Esophagus squamous epithelium (tissue), 5 donors: ENCODE measurements at regions not wholly inside any gene's neighbourhood (a gene's known extent, or its start where the extent isn't known, plus 50 kb on each side); places are given as distances from the start of the nearest gene placed in this dataset.

ENCODE experiments used
- DNase-seq: peaks from one replicate; lab custom pipeline; 2025; lab: John Stamatoyannopoulos, UW
- H3K27ac ChIP-seq, 4 donors: fragments of 200-600 bp; sonication (generic); one replicate each; pipeline ENCODE4 v1.5.1; 2016 to 2019; ENCODE audit warnings: mild to moderate bottlenecking in 1 of 4
- H3K27me3 ChIP-seq, 4 donors: fragments of 200-600 bp; sonication (generic); 1 replicate in 3 of 4; 2 replicates in 1 of 4; pipeline versions ENCODE4 v1.5.1 to v1.6.0; 2017 to 2021; ENCODE audit warnings: antibody characterized with exemption in 1 of 4
- H3K36me3 ChIP-seq, 3 donors: fragments of 200-600 bp; sonication (generic); one replicate each; pipeline ENCODE4 v1.5.1; 2016 to 2019
- H3K4me1 ChIP-seq, 3 donors: fragments of 200-600 bp; sonication (generic); one replicate each; pipeline ENCODE4 v1.5.1; 2017 to 2019
- H3K4me3 ChIP-seq, 4 donors: fragments of 200-600 bp; sonication (generic); 1 replicate in 3 of 4; 2 replicates in 1 of 4; pipeline ENCODE4 v1.5.1; 2016 to 2019; ENCODE audit warnings: mild to moderate bottlenecking in 2 of 4, moderate library complexity in 1 of 4
- H3K9me3 ChIP-seq, 3 donors: fragments of 200-600 bp; sonication (generic); one replicate each; pipeline ENCODE4 v1.5.1; 2016 to 2019
- POLR2A ChIP-seq, 4 donors: fragments of 450-650 bp; IDR thresholded peaks; one replicate each; pipeline ENCODE4 v1.6.1; 2017; ENCODE audit warnings: antibody characterized with exemption in 4 of 4, mild to moderate bottlenecking in 4 of 4, moderate library complexity in 3 of 4
- WGBS, 2 donors: methylation state at CpG; one replicate each; pipeline ENCODE4 v1.1.5; 2018; 5-methylcytosine and 5-hydroxymethylcytosine counted together
- intact Hi-C: fragments of 100-400 bp; cut with DNase I; formaldehyde crosslinking; loops from one replicate; pipeline ENCODE4 v1.15.0; 2022
- TF ChIP-seq, protein P1 (sequence below), 6 experiments: fragments of 450-650 bp in 4 of 6; fragments of 200-600 bp in 2 of 6; sonication (generic) in 2 of 6; IDR thresholded peaks; one replicate each; pipeline ENCODE4 v1.5.1; 2016 to 2019; ENCODE audit warnings: antibody characterized with exemption in 6 of 6, mild to moderate bottlenecking in 4 of 6, moderate library complexity in 4 of 6
- donor health status: DM: yes; HTN: yes; CAD: no.

DNA sequence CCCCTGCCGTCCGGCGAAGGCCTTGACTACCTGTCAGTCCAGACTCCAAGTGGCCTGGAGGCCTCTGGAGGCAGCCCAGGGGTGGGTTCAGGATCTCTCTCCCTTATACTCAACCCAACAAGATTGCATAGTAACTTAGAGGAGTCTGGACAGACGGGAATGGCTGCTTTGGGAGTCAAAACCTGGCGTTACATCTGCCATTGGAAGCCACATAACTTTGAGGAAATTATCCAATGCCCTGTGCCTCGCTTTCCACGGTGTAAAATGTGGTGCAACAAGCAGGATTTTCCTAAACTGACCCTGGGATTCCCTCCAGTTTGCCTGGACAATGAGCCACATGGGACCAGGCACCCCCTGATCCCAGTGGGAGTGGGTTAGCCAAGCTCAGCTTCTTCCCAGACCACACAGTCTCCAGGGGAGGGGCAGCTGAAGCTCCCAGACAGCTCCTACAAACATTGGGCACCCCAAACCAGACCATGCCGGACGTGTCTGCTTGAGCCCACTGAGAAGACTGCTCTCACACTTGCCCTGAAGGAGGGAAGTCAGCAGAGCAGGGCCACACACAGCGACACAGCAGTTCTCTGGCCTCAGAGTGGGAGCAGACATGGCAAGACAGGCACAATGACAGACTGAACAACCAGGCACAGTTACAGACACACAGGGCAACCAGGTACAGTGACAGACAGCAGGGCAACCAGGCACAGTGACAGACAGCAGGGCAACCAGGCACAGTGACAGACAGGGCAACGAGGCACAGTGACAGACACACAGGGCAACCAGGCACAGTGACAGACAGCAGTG is 65.6 kb upstream of the RAB6C start:
- peaks cover 0 to 2% (median 0%) of the 10 kb centered on the region in 4 donors for H3K27me3 ChIP-seq
- TF ChIP-seq, protein P1, sequence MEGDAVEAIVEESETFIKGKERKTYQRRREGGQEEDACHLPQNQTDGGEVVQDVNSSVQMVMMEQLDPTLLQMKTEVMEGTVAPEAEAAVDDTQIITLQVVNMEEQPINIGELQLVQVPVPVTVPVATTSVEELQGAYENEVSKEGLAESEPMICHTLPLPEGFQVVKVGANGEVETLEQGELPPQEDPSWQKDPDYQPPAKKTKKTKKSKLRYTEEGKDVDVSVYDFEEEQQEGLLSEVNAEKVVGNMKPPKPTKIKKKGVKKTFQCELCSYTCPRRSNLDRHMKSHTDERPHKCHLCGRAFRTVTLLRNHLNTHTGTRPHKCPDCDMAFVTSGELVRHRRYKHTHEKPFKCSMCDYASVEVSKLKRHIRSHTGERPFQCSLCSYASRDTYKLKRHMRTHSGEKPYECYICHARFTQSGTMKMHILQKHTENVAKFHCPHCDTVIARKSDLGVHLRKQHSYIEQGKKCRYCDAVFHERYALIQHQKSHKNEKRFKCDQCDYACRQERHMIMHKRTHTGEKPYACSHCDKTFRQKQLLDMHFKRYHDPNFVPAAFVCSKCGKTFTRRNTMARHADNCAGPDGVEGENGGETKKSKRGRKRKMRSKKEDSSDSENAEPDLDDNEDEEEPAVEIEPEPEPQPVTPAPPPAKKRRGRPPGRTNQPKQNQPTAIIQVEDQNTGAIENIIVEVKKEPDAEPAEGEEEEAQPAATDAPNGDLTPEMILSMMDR (IDR thresholded peaks at IDR 0.05) = no peak
- TF ChIP-seq POLR2A (IDR thresholded peaks at IDR 0.05) = no peak
- intact Hi-C loops = no loop called here
- H3K36me3 ChIP-seq = no peaks in the 10 kb centered on the region
- H3K9me3 ChIP-seq = peaks cover 0 to 10% (median 4%) of the 10 kb centered on the region in 3 donors
- no peak for DNase-seq
- no peaks in the 10 kb centered on the region for H3K4me1 ChIP-seq
- H3K4me3 ChIP-seq = no peak overlapping the region
- WGBS, 2 donors = 52% methylated on average over 3 of the region's 11 CpGs; no CpG with 5 or more reads in 1 of the 2 donors
- no peak overlapping the region for H3K27ac ChIP-seq

DNA sequence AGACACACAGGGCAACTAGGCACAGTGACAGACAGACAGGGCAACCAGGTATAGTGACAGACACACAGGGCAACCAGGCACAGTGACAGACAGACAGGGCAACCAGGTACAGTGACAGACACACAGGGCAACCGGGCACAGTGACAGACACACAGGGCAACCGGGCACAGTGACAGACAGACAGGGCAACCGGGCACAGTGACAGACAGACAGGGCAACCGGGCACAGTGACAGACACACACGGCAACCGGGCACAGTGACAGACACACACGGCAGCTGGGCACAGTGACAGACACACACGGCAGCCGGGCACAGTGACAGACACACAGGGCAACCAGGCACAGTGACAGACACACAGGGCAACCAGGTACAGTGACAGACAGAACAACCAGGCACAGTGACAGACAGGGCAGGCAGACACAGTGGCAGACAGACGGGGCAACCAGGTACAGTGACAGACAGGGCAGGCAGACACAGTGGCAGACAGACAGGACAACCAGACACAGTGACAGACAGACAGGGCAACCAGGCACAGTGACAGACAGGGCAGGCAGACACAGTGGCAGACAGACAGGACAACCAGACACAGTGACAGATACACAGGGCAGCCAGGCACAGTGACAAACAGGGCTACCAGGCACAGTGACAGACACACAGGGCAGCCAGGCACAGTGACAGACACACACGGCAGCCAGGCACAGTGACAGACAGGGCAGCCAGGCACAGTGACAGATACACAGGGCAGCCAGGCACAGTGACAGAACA is 64.7 kb upstream of the RAB6C start:
- WGBS, 2 donors = 47 to 64% methylated on average over 10 to 11 of the region's 11 CpGs

DNA sequence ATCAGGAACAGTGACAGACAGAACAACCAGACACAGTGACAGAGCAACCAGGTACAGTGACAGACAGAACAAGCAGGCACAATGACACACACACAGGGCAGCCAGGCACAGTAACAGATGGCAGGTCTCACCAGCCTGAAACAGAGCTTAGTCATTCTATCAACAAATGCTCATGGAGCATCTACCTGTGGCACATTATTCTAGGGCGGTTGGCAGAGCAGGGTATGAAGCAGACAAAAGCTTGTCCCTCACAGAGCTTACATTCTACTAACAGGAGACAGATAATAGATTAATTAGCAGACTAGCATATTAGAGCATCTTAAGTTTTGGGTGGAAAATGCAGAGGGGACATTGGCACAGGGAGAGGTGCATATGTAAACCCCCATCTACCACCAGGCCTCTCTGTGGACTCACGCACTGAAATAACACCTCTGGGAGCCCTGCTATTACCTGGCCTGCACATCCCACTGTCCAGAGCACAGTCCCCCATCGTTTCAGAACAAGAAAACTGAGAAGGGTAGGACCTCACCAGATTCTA is 64.1 kb upstream of the RAB6C start:
- WGBS, 2 donors = 72 to 88% methylated on average over 3 of the region's 3 CpGs
- DNase-seq = no peak
- no peak for TF ChIP-seq POLR2A (IDR thresholded peaks at IDR 0.05)
- TF ChIP-seq, protein P1 (IDR thresholded peaks at IDR 0.05) = no peak
- Histone ChIP-seq H3K4me1 (no peaks in the 10 kb centered on the region), H3K27me3 (peaks cover 0 to 3% (median 0%) of the 10 kb centered on the region in 4 donors), H3K36me3 (no peaks in the 10 kb centered on the region), H3K27ac (no peak overlapping the region), H3K4me3 (no peak overlapping the region), H3K9me3 (peaks cover 0 to 18% (median 9%) of the 10 kb centered on the region in 3 donors)
- intact Hi-C loops = no loop called here

More for the DNA sequence above, 64.7 kb upstream of the RAB6C start:
- peaks cover 0 to 18% (median 9%) of the 10 kb centered on the region in 3 donors for H3K9me3 ChIP-seq
- intact Hi-C loops = no loop called here
- H3K4me3 ChIP-seq = no peak overlapping the region
- TF ChIP-seq, protein P1 (IDR thresholded peaks at IDR 0.05) = no peak
- no peak for TF ChIP-seq POLR2A (IDR thresholded peaks at IDR 0.05)
- no peaks in the 10 kb centered on the region for H3K4me1 ChIP-seq
- no peak overlapping the region for H3K27ac ChIP-seq
- no peak for DNase-seq
- no peaks in the 10 kb centered on the region for H3K36me3 ChIP-seq
- peaks cover 0 to 3% (median 0%) of the 10 kb centered on the region in 4 donors for H3K27me3 ChIP-seq

DNA sequence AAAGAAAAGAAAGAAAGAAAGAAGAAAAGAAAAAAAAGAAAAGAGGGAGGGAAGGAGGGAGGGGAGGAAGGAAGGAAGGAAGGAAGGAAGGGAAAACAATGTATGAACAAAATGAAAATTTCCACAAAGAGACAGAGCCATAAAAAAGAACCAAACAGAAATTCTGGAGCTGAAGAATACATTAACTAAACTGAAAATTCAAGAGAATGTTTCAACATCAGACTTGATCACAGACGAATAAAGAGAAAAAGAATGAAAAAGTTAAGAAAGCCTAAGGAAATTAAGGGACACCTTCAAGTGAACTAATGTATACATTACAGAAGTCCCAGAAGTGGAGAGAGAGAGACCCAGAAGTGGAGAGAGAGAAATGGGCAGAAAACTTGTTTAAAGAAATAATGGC is 60.9 kb upstream of the RAB6C start:
- no peak overlapping the region for H3K4me3 ChIP-seq
- 78 to 87% methylated on average over 1 of the region's 1 CpG for WGBS, 2 donors
- DNase-seq = no peak
- peaks cover 0 to 11% (median 4%) of the 10 kb centered on the region in 3 donors for H3K4me1 ChIP-seq
- H3K27me3 ChIP-seq = peaks cover 0 to 33% (median 0%) of the 10 kb centered on the region in 4 donors
- intact Hi-C loops = no loop called here
- TF ChIP-seq, protein P1 (IDR thresholded peaks at IDR 0.05) = no peak
- no peak for TF ChIP-seq POLR2A (IDR thresholded peaks at IDR 0.05)
- H3K9me3 ChIP-seq = peaks cover 0 to 18% (median 9%) of the 10 kb centered on the region in 3 donors
- H3K36me3 ChIP-seq = no peaks in the 10 kb centered on the region
- no peak overlapping the region for H3K27ac ChIP-seq
